HepG2 (cell line): ENCODE measurements at regions not wholly inside any gene's neighbourhood (a gene's known extent, or its start where the extent isn't known, plus 50 kb on each side); places are given as distances from the start of the nearest gene placed in this dataset.

Experiments
- ATAC-seq: fragments of 200-7000 bp; cut with Tn5 transposase; 3 replicates; pipeline ENCODE4 v1.9.1; 2020; ENCODE audit warnings: mild to moderate bottlenecking, moderate library complexity
- BruUV-seq: library from RNA; stranded (reverse); fragments of 400-500 nt; replicated peaks from 2 replicates; lab custom pipeline; 2021; lab: Mats Ljungman, UMichigan
- CTCF ChIA-PET: fragments of 300-600 bp; formaldehyde crosslinking; extraction: SDS; loops from one replicate; lab custom pipeline; 2021; ENCODE audit warnings: low total read pairs, inconsistent platforms, low intra/inter-chr PET ratio; lab: Yijun Ruan, JAX
- POLR2A ChIA-PET: fragments of 350-600 bp; sonication (Branson Sonifier 250); formaldehyde crosslinking; loops from one replicate; lab custom pipeline; 2020; ENCODE audit warnings: antibody characterized with exemption, inconsistent platforms; lab: Yijun Ruan, JAX
- DNase-seq: peaks from one replicate; pipeline ENCODE4 v3.0.0-alpha.2; 2015; ENCODE audit warnings: low spot score
- FAIRE-seq: peaks from 3 replicates; lab custom pipeline; 2011; peaks lifted over from hg19 to GRCh38; lab: Jason Lieb, UNC
- H2AFZ ChIP-seq: one replicate; pipeline ENCODE4 v1.6.1; 2011; ENCODE audit warnings: low read length, inconsistent platforms
- H3K27ac ChIP-seq: fragments of 300-600 bp; 3 replicates; pipeline ENCODE4 v1.8.0; 2011; ENCODE audit warnings: mixed run types, mild to moderate bottlenecking, mixed read lengths, low read length, inconsistent platforms; ENCODE audit not compliant: insufficient read depth; ENCODE audit errors: extremely low read length
- H3K27me3 ChIP-seq, 2 experiments: fragments of 200-600 bp in 1 of 2; 2 replicates in 1 of 2; 3 replicates in 1 of 2; pipeline versions ENCODE4 v1.6.0 to v1.8.0; 2011; ENCODE audit warnings: low read length in 2 of 2, mild to moderate bottlenecking in 2 of 2, moderate library complexity in 2 of 2, inconsistent platforms in 1 of 2; ENCODE audit not compliant: insufficient read depth in 2 of 2, control insufficient read depth in 1 of 2
- H3K36me3 ChIP-seq, 2 experiments: fragments of 200-600 bp in 1 of 2; replicated peaks in 1 of 2; 2 replicates in 1 of 2; 3 replicates in 1 of 2; pipeline versions ENCODE4 v1.5.1 to v1.8.0; 2011; ENCODE audit warnings: low read length in 2 of 2, inconsistent platforms in 1 of 2; ENCODE audit not compliant: insufficient read depth in 2 of 2, control insufficient read depth in 1 of 2
- H3K4me1 ChIP-seq: 2 replicates; pipeline ENCODE4 v1.5.1; 2012; ENCODE audit warnings: low read length, inconsistent platforms; ENCODE audit not compliant: insufficient read depth
- H3K4me2 ChIP-seq: 2 replicates; pipeline ENCODE4 v1.6.0; 2011; ENCODE audit warnings: low read depth, low read length, inconsistent platforms
- H3K4me3 ChIP-seq, 3 experiments: fragments of 200-600 bp in 1 of 3; sonication (generic), shearing (Covaris generic) in 1 of 3; replicated peaks in 1 of 3; 2 replicates each; pipeline ENCODE4 v1.5.1; 2011 to 2016; ENCODE audit warnings: low read length in 3 of 3, inconsistent platforms in 2 of 3, low read depth in 2 of 3, mild to moderate bottlenecking in 2 of 3, control low read depth in 1 of 3, mixed read lengths in 1 of 3; ENCODE audit not compliant: insufficient read depth in 1 of 3
- H3K79me2 ChIP-seq: one replicate; pipeline ENCODE4 v1.6.1; 2011; ENCODE audit warnings: low read length, inconsistent platforms; ENCODE audit not compliant: insufficient read depth
- H3K9ac ChIP-seq: 2 replicates; pipeline ENCODE4 v1.6.0; 2011; ENCODE audit warnings: mild to moderate bottlenecking, low read depth, low read length, inconsistent platforms; ENCODE audit not compliant: insufficient read depth
- H3K9me3 ChIP-seq: 2 replicates; pipeline ENCODE4 v1.5.1; 2012; ENCODE audit warnings: mild to moderate bottlenecking, low read length
- H4K20me1 ChIP-seq: 2 replicates; pipeline ENCODE4 v1.6.0; 2011; ENCODE audit warnings: inconsistent platforms, mild to moderate bottlenecking, low read length, moderate library complexity; ENCODE audit not compliant: insufficient read depth
- CEBPG ChIP-seq: IDR thresholded peaks from 2 replicates; pipeline ENCODE4 v1.6.1; 2016
- EP300 ChIP-seq, 3 experiments: sonication (generic) in 1 of 3; formaldehyde crosslinking in 1 of 3; IDR thresholded peaks; 2 replicates each; pipeline versions ENCODE4 v1.5.1 to v1.6.1; 2011 to 2020; ENCODE audit warnings: low read depth in 2 of 3, low read length in 2 of 3, borderline replicate concordance in 1 of 3, improper control_type of control experiment in 1 of 3, mild to moderate bottlenecking in 1 of 3, missing genetic modification reagents in 1 of 3, moderate library complexity in 1 of 3
- HNRNPK ChIP-seq: fragments of 200-400 bp; formaldehyde crosslinking; IDR thresholded peaks from 2 replicates; pipeline ENCODE4 v1.6.1; 2018; ENCODE audit warnings: low read length, low read depth, moderate library complexity, mild to moderate bottlenecking; ENCODE audit not compliant: poor library complexity, severe bottlenecking
- NR2F6 ChIP-seq, 2 experiments: IDR thresholded peaks; 2 replicates each; pipeline ENCODE4 v1.6.1; 2016; ENCODE audit warnings: antibody characterized with exemption in 1 of 2, mild to moderate bottlenecking in 1 of 2
- PAXIP1 ChIP-seq: sonication (generic); formaldehyde crosslinking; conservative IDR thresholded peaks from 2 replicates; pipeline ENCODE4 v1.4.0; 2020; ENCODE audit warnings: mild to moderate bottlenecking, missing genetic modification reagents, moderate library complexity
- TCF7 ChIP-seq: sonication (generic); IDR thresholded peaks from 2 replicates; pipeline ENCODE4 v1.6.1; 2016; ENCODE audit warnings: antibody characterized with exemption, low read depth
- TOE1 ChIP-seq: sonication (generic); formaldehyde crosslinking; IDR thresholded peaks from 2 replicates; pipeline ENCODE4 v1.4.0; 2020; ENCODE audit warnings: mild to moderate bottlenecking, missing genetic modification reagents
- ZNF138 ChIP-seq: sonication (generic); formaldehyde crosslinking; IDR thresholded peaks from 2 replicates; pipeline ENCODE4 v1.5.0; 2020; ENCODE audit warnings: mild to moderate bottlenecking, low read depth, missing genetic modification reagents
- ZNF24 ChIP-seq: fragments of 450-650 bp; IDR thresholded peaks from 2 replicates; pipeline ENCODE4 v1.6.1; 2017; ENCODE audit warnings: antibody characterized with exemption, mild to moderate bottlenecking
- WGBS: methylation state at CpG from one replicate; pipeline ENCODE4 v1.1.6; 2017; ENCODE audit warnings: low lambda C conversion rate; 5-methylcytosine and 5-hydroxymethylcytosine counted together
- in situ Hi-C: cut with HindIII; loops from 2 replicates; pipeline ENCODE4 v1.10.0; 2017; ENCODE audit warnings: low pct_unique_long_range_greater_than_20kb; ENCODE audit not compliant: extremely low pct_ligation_motif_present
- intact Hi-C: fragments of 100-400 bp; cut with micrococcal nuclease; formaldehyde crosslinking; loops from one replicate; pipeline ENCODE4 v1.10.0; 2022; ENCODE audit not compliant: unreplicated experiment
- TF ChIP-seq, protein P1 (sequence below): sonication (generic); formaldehyde crosslinking; IDR thresholded peaks from 2 replicates; pipeline ENCODE4 v1.4.0; 2020; ENCODE audit warnings: missing genetic modification reagents, borderline replicate concordance
- TF ChIP-seq, protein P2 (sequence below): sonication (generic); formaldehyde crosslinking; IDR thresholded peaks from 2 replicates; pipeline ENCODE4 v1.9.0; 2022; ENCODE audit warnings: missing genetic modification reagents, mild to moderate bottlenecking, borderline replicate concordance
- TF ChIP-seq, protein P3 (sequence below): sonication (generic); formaldehyde crosslinking; IDR thresholded peaks from 2 replicates; pipeline ENCODE4 v1.4.0; 2020; ENCODE audit warnings: missing genetic modification reagents

DNA sequence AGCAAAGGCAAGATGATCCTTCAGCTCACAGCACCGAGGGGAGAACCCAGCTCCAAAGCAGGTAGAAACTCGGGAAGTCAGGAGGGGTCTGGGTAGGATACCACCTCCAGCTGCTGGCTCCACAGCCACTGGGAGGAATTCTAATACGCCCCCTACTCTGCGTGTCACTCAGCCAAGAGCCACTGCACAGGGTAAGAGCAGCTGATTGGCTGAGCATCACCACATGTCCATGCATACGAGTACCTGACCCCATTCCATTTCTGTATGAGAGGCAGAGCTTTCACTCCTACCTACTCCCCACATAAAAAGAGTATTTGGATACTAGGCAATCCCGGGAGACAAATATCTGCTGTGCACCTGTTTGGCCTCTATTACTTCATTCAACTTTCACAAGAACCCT, 121.4 kb downstream of the RRAGC start (continued):
- TF ChIP-seq, protein P1, sequence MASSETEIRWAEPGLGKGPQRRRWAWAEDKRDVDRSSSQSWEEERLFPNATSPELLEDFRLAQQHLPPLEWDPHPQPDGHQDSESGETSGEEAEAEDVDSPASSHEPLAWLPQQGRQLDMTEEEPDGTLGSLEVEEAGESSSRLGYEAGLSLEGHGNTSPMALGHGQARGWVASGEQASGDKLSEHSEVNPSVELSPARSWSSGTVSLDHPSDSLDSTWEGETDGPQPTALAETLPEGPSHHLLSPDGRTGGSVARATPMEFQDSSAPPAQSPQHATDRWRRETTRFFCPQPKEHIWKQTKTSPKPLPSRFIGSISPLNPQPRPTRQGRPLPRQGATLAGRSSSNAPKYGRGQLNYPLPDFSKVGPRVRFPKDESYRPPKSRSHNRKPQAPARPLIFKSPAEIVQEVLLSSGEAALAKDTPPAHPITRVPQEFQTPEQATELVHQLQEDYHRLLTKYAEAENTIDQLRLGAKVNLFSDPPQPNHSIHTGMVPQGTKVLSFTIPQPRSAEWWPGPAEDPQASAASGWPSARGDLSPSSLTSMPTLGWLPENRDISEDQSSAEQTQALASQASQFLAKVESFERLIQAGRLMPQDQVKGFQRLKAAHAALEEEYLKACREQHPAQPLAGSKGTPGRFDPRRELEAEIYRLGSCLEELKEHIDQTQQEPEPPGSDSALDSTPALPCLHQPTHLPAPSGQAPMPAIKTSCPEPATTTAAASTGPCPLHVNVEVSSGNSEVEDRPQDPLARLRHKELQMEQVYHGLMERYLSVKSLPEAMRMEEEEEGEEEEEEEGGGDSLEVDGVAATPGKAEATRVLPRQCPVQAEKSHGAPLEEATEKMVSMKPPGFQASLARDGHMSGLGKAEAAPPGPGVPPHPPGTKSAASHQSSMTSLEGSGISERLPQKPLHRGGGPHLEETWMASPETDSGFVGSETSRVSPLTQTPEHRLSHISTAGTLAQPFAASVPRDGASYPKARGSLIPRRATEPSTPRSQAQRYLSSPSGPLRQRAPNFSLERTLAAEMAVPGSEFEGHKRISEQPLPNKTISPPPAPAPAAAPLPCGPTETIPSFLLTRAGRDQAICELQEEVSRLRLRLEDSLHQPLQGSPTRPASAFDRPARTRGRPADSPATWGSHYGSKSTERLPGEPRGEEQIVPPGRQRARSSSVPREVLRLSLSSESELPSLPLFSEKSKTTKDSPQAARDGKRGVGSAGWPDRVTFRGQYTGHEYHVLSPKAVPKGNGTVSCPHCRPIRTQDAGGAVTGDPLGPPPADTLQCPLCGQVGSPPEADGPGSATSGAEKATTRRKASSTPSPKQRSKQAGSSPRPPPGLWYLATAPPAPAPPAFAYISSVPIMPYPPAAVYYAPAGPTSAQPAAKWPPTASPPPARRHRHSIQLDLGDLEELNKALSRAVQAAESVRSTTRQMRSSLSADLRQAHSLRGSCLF (CRISPR knock-in tag) = no peak
- no peak for TF ChIP-seq ZNF138 (CRISPR knock-in tag)
- TF ChIP-seq, protein P2, sequence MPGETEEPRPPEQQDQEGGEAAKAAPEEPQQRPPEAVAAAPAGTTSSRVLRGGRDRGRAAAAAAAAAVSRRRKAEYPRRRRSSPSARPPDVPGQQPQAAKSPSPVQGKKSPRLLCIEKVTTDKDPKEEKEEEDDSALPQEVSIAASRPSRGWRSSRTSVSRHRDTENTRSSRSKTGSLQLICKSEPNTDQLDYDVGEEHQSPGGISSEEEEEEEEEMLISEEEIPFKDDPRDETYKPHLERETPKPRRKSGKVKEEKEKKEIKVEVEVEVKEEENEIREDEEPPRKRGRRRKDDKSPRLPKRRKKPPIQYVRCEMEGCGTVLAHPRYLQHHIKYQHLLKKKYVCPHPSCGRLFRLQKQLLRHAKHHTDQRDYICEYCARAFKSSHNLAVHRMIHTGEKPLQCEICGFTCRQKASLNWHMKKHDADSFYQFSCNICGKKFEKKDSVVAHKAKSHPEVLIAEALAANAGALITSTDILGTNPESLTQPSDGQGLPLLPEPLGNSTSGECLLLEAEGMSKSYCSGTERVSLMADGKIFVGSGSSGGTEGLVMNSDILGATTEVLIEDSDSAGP (CRISPR knock-in tag) = no peak
- TF ChIP-seq NR2F6 (IDR thresholded peaks at IDR 0.05) = no peak
- no peak for TF ChIP-seq NR2F6 (CRISPR knock-in tag; IDR thresholded peaks at IDR 0.05)
- TF ChIP-seq, all 625 proteins: peak for 0

DNA sequence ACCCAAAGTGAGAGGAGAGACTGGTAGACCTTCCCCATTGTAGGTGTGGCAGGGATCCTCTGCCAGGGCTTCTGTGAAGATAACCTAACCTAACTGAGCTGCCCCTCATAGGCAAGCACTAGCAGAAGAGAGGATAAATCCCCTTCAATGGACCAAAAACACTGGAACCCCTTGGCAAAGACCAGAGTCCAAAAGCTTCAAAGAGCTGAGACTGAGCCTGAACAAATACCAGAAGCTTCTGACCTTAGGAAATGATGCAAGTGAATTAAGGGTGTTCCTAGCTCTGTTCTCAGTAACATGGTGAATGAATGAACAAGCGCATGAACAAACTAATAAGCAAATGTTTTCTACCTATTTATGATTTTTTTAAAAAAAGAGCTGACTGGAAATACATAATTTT, 123.2 kb downstream of the RRAGC start:
- POLR2A ChIA-PET = no interaction called here
- no peaks in the 10 kb centered on the region for H4K20me1 ChIP-seq
- in situ Hi-C loops = no loop called here
- intact Hi-C loops = no loop called here
- ATAC-seq (peak; percentile 23; the same call in 1 of the 3 replicates), FAIRE-seq (no peak), DNase-seq (peak; percentile 29)
- no peak overlapping the region for H3K9ac ChIP-seq
- H2AFZ ChIP-seq = no peak overlapping the region
- H3K9me3 ChIP-seq = no peaks in the 10 kb centered on the region
- no peaks in the 10 kb centered on the region for H3K79me2 ChIP-seq
- H3K36me3 ChIP-seq = no peaks in the 10 kb centered on the region
- BruUV-seq = no TSS peak
- H3K27ac ChIP-seq = no peak overlapping the region
- no peak overlapping the region for H3K4me3 ChIP-seq
- no peak overlapping the region for H3K4me2 ChIP-seq
- H3K27me3 ChIP-seq = no peaks in the 10 kb centered on the region; a peak in 2 of 5 replicates
- 67% methylated on average over 1 of the region's 1 CpG for WGBS
- H3K4me1 ChIP-seq = peaks cover 14% of the 10 kb centered on the region
- CTCF ChIA-PET = no interaction called here
- TF ChIP-seq EP300 (IDR thresholded peaks at IDR 0.05; ENCODE audit: low read depth in 2 of 2, low read length in 2 of 2) (0 out of 4 replicates have a peak, but pooled peaks of 1 of the 2 experiments have one; percentile 7), EP300 (CRISPR knock-in tag; IDR thresholded peaks at IDR 0.05; ENCODE audit: borderline replicate concordance) (no peak), TOE1 (no peak), HNRNPK (no peak), ZNF24 (0 out of 2 replicates have a peak, but pooled peaks have one; percentile 27), CEBPG (CRISPR knock-in tag) (0 out of 2 replicates have a peak, but pooled peaks have one; percentile 21), TCF7 (peak; percentile 53; the same call in 1 of the 2 replicates), PAXIP1 (CRISPR knock-in tag) (0 out of 2 replicates have a peak, but pooled peaks have one; percentile 21)
- TF ChIP-seq, protein P3, sequence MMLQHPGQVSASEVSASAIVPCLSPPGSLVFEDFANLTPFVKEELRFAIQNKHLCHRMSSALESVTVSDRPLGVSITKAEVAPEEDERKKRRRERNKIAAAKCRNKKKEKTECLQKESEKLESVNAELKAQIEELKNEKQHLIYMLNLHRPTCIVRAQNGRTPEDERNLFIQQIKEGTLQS (CRISPR knock-in tag) = no peak
